ENCODE measurements at regions not wholly inside any gene's neighbourhood (a gene's known extent, or its start where the extent isn't known, plus 50 kb on each side); places are given as distances from the start of the nearest gene placed in this dataset.

- no peak overlapping the region for H3K4me3 ChIP-seq (replicated peaks; ENCODE audit: low read depth, low read length)
- DNase-seq (ENCODE audit: extremely low read depth, insufficient read length), result no peak
- no peaks in the 10 kb centered on the region for H3K36me3 ChIP-seq (ENCODE audit: control insufficient read depth, insufficient read depth, low read length)
- peaks cover 2% of the 10 kb centered on the region; the same call in 1 of the 2 replicates for H3K27me3 ChIP-seq (replicated peaks; ENCODE audit: control insufficient read depth, insufficient read depth, low read length)
- no peak for TF ChIP-seq CTCF (IDR thresholded peaks at IDR 0.05; ENCODE audit: insufficient read depth, low read length, poor library complexity, severe bottlenecking)
Observed at GRCh38 chr1:58031416-58031815, 515.1 kb downstream of the OMA1 start.

DNA sequence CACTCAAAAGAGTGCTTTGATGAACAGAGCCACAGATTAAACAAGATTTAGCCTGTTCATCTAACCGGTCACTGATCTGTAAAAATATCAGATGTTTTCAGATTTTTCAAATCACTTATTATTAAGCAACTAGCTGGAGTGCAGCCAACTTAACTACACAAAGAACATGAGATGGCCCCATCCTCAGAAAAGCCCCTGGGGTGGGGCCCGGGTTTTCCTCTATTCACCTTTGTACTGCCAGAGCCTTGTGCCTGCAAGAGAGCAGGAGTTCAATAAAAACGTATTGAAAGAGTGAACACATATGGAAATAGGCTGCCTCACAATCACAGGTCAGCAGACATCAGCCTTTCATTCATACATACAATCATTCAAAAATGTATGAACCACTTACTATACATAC lies 516.1 kb downstream of the OMA1 start:
- no peak for TF ChIP-seq CTCF (IDR thresholded peaks at IDR 0.05; ENCODE audit: insufficient read depth, low read length, poor library complexity, severe bottlenecking)
- H3K4me3 ChIP-seq (replicated peaks; ENCODE audit: low read depth, low read length), result no peak overlapping the region

DNA sequence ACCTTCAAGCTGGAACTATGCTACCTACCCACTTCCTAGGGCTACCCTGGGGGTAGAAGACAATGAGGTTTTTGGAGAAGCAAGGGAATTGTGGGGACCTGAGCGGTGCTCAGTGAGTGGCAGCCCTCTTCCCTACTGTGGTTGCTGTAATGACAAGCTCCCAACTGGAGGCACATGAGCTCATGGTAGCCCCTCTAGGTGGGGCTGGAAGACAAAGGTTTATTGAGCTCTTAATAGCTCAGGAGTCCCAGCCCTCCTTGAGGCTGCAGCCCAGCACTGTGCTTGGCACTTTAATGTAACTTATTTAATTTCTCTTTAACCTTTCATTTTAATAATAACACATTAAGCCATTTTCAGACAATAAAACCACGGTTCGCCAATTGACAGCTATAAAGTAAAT lies 528.9 kb downstream of the OMA1 start:
- Histone ChIP-seq H3K4me3 (replicated peaks; ENCODE audit: low read depth, low read length) (no peak overlapping the region), H3K36me3 (ENCODE audit: control insufficient read depth, insufficient read depth, low read length) (no peaks in the 10 kb centered on the region), H3K27me3 (replicated peaks; ENCODE audit: control insufficient read depth, insufficient read depth, low read length) (no peaks in the 10 kb centered on the region)
- TF ChIP-seq CTCF (IDR thresholded peaks at IDR 0.05; ENCODE audit: insufficient read depth, low read length, poor library complexity, severe bottlenecking), result no peak
- no peak for DNase-seq (ENCODE audit: extremely low read depth, insufficient read length)

More for the DNA sequence above, 516.1 kb downstream of the OMA1 start:
- Histone ChIP-seq H3K36me3 (ENCODE audit: control insufficient read depth, insufficient read depth, low read length) (no peaks in the 10 kb centered on the region), H3K27me3 (replicated peaks; ENCODE audit: control insufficient read depth, insufficient read depth, low read length) (peaks cover 2% of the 10 kb centered on the region; the same call in 1 of the 2 replicates)
- no peak for DNase-seq (ENCODE audit: extremely low read depth, insufficient read length)

DNA sequence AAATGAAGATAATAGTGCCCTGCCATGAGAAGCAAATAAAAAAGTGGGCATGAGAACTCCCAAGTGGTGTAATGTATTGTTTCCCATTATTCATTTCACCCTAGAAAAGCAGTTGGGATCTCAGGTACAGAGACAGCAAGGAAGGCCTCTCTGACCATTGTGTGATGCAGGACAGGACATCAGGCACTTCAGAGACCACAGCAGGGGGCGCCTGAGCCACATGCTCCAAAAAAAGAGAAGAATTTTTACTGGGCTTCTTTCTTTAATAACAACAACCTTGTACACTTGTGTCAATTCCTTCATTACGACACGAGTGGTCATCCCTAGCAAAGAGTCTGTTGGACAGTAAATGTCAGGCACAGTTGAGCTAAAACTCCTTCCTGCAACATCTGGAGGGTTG lies 533.3 kb downstream of the OMA1 start:
- no peaks in the 10 kb centered on the region for H3K36me3 ChIP-seq (ENCODE audit: control insufficient read depth, insufficient read depth, low read length)
- no peaks in the 10 kb centered on the region for H3K27me3 ChIP-seq (replicated peaks; ENCODE audit: control insufficient read depth, insufficient read depth, low read length)
- H3K4me3 ChIP-seq (replicated peaks; ENCODE audit: low read depth, low read length), result no peak overlapping the region
- TF ChIP-seq CTCF (IDR thresholded peaks at IDR 0.05; ENCODE audit: insufficient read depth, low read length, poor library complexity, severe bottlenecking), result peak; percentile 42
- no peak for DNase-seq (ENCODE audit: extremely low read depth, insufficient read length)

DNA sequence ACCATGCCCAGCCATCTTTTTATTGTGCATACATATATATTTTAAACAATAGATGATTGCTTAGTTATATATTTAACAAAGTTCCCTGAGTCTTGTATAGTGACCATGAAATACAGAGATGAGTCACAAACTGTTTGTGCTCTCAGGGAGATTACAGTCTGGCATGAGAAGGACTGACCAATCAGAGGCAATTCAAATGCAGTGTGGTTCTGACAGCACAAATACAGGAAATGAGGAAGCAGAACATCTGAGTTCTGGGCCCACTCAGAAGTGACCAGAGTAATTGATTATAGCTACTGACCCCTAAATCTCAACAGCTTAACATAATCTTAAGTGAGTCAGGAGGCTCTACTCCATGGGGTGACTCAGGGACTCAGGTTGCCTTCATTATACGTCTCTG lies 534.5 kb downstream of the OMA1 start:
- no peak for TF ChIP-seq CTCF (IDR thresholded peaks at IDR 0.05; ENCODE audit: insufficient read depth, low read length, poor library complexity, severe bottlenecking)

DNA sequence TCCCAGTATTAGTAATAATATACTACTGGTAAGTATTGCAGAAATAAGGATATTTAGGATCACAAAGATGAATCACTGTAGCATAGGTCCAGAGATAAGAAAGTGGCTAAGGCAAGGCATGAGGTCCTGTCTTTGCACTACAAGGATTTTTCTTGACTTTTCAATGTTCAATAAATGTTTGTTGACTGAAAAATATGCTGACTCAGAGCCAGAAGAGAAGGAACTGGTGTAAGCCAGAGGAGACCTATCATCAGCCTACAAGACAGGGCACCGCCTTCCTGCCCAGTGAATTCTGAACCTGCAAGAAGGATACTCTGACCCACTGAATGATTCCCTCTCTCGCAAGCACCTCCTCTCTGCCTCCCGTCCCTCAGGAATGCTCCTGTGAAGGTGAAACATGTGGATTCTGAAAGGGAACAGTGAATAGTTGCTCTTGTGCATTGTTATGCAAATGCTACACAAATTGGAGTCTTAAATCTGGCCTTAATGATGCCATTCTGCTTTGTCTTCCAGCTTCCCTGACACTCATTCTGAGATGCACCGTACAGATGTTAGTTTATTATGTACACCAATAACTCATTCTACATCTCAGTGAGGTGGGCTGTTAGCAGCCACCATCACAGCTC lies 540.0 kb downstream of the OMA1 start:
- no peak for DNase-seq (ENCODE audit: extremely low read depth, insufficient read length)
- H3K36me3 ChIP-seq (ENCODE audit: control insufficient read depth, insufficient read depth, low read length), result no peaks in the 10 kb centered on the region
- no peak for TF ChIP-seq CTCF (IDR thresholded peaks at IDR 0.05; ENCODE audit: insufficient read depth, low read length, poor library complexity, severe bottlenecking)
- H3K27me3 ChIP-seq (replicated peaks; ENCODE audit: control insufficient read depth, insufficient read depth, low read length), result no peaks in the 10 kb centered on the region; the same call in 1 of the 2 replicates
- H3K4me3 ChIP-seq (replicated peaks; ENCODE audit: low read depth, low read length), result no peak overlapping the region

More for the DNA sequence above, 534.5 kb downstream of the OMA1 start:
- no peak for DNase-seq (ENCODE audit: extremely low read depth, insufficient read length)
- no peaks in the 10 kb centered on the region for H3K36me3 ChIP-seq (ENCODE audit: control insufficient read depth, insufficient read depth, low read length)
- no peaks in the 10 kb centered on the region; the same call in 1 of the 2 replicates for H3K27me3 ChIP-seq (replicated peaks; ENCODE audit: control insufficient read depth, insufficient read depth, low read length)
- no peak overlapping the region for H3K4me3 ChIP-seq (replicated peaks; ENCODE audit: low read depth, low read length)

Measured in GM06990 (cell line).